Adrenal gland (tissue), 5 donors: ENCODE measurements at regions not wholly inside any gene's neighbourhood (a gene's known extent, or its start where the extent isn't known, plus 50 kb on each side); places are given as distances from the start of the nearest gene placed in this dataset.
"Not testable (repeated sequence)": the region's sequence is repeated elsewhere in the genome, so short reads cannot be mapped to it uniquely, and the experiment has no call there.

Source experiments
- POLR2A ChIP-seq, 2 donors: fragments of 450-650 bp; IDR thresholded peaks; one replicate each; pipeline ENCODE4 v1.6.1; 2017; ENCODE audit warnings: antibody characterized with exemption in 2 of 2, mild to moderate bottlenecking in 2 of 2, moderate library complexity in 1 of 2
- TF ChIP-seq, protein P1 (sequence below), 6 experiments: fragments of 450-650 bp in 4 of 6; fragments of 200-600 bp in 2 of 6; sonication (generic) in 1 of 6; IDR thresholded peaks; 1 replicate in 5 of 6; 2 replicates in 1 of 6; pipeline versions ENCODE4 v1.5.1 to v1.8.0; 2016 to 2021; ENCODE audit warnings: antibody characterized with exemption in 6 of 6, mild to moderate bottlenecking in 2 of 6, moderate library complexity in 1 of 6
- donor health status: DM: no; HTN: no; CAD: no.

DNA sequence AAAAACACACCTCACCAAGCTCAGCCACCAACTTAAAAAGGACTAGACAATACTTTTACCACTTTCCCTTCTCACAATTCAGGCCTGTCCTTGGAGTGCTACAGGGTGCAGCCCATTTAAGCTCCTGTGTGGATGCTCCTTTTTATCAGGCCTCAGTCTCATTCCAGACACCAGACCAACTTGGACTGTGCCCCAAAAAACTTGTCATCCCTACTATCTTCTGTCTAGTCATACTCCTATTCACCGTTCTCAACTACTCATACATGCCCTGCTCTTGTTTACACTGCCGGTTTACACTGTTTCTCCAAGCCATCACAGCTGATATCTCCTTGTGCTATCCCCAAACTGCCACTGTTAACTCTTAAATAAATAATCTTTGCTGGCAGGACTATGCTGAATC, 242.8 kb upstream of the PROK2 start:
- TF ChIP-seq, protein P1, sequence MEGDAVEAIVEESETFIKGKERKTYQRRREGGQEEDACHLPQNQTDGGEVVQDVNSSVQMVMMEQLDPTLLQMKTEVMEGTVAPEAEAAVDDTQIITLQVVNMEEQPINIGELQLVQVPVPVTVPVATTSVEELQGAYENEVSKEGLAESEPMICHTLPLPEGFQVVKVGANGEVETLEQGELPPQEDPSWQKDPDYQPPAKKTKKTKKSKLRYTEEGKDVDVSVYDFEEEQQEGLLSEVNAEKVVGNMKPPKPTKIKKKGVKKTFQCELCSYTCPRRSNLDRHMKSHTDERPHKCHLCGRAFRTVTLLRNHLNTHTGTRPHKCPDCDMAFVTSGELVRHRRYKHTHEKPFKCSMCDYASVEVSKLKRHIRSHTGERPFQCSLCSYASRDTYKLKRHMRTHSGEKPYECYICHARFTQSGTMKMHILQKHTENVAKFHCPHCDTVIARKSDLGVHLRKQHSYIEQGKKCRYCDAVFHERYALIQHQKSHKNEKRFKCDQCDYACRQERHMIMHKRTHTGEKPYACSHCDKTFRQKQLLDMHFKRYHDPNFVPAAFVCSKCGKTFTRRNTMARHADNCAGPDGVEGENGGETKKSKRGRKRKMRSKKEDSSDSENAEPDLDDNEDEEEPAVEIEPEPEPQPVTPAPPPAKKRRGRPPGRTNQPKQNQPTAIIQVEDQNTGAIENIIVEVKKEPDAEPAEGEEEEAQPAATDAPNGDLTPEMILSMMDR (IDR thresholded peaks at IDR 0.05), result not testable (repeated sequence)
- TF ChIP-seq POLR2A (IDR thresholded peaks at IDR 0.05), result not testable (repeated sequence)
